ENCODE measurements at regions not wholly inside any gene's neighbourhood (a gene's known extent, or its start where the extent isn't known, plus 50 kb on each side); places are given as distances from the start of the nearest gene placed in this dataset.

- Histone ChIP-seq H4K20me1 (ENCODE audit: insufficient read depth, poor library complexity, severe bottlenecking) (no peaks in the 10 kb centered on the region), H2AFZ (no peak overlapping the region), H3K36me3 (replicated peaks; ENCODE audit: insufficient read depth, low read depth) (no peaks in the 10 kb centered on the region), H3K4me1 (ENCODE audit: insufficient read depth) (peaks cover 5% of the 10 kb centered on the region), H3K4me3 (no peak overlapping the region), H3K4me2 (no peak overlapping the region), H3K27ac (no peak overlapping the region), H3K9me3 (ENCODE audit: low read depth) (no peaks in the 10 kb centered on the region), H3K27me3 (no peaks in the 10 kb centered on the region), H3K9me2 (replicated peaks; ENCODE audit: insufficient read depth) (no peaks in the 10 kb centered on the region), H3K79me2 (no peaks in the 10 kb centered on the region)
- WGBS (ENCODE audit: low lambda C conversion rate, missing lambda C conversion rate) = 29% methylated on average over 5 of the region's 5 CpGs
- TF ChIP-seq EZH2 (IDR thresholded peaks at IDR 0.05; ENCODE audit: borderline replicate concordance) (no peak), EZH2phosphoT487 (IDR thresholded peaks at IDR 0.05; ENCODE audit: low read depth, severe bottlenecking, unreplicated experiment) (no peak), CTCF (IDR thresholded peaks at IDR 0.05; ENCODE audit: poor library complexity) (no peak)
- peak; percentile 32 for DNase-seq (ENCODE audit: low spot score)
Observed at GRCh38 chr1:222441066-222441465, 106.8 kb downstream of the HHIPL2 start.

- H4K20me1 ChIP-seq (ENCODE audit: insufficient read depth, poor library complexity, severe bottlenecking) = no peaks in the 10 kb centered on the region
- H2AFZ ChIP-seq = no peak overlapping the region
- no peak for TF ChIP-seq EZH2 (IDR thresholded peaks at IDR 0.05; ENCODE audit: borderline replicate concordance)
- no peak for TF ChIP-seq CTCF (IDR thresholded peaks at IDR 0.05; ENCODE audit: poor library complexity)
- no peak for TF ChIP-seq EZH2phosphoT487 (IDR thresholded peaks at IDR 0.05; ENCODE audit: low read depth, severe bottlenecking, unreplicated experiment)
- H3K4me3 ChIP-seq = no peak overlapping the region
- no peaks in the 10 kb centered on the region for H3K9me3 ChIP-seq (ENCODE audit: low read depth)
- no peak for DNase-seq (ENCODE audit: low spot score)
- H3K36me3 ChIP-seq (replicated peaks; ENCODE audit: insufficient read depth, low read depth) = no peaks in the 10 kb centered on the region
- no peak overlapping the region for H3K4me2 ChIP-seq
- WGBS (ENCODE audit: low lambda C conversion rate, missing lambda C conversion rate) = 93% methylated on average over 1 of the region's 1 CpG
- H3K4me1 ChIP-seq (ENCODE audit: insufficient read depth) = no peaks in the 10 kb centered on the region
- H3K79me2 ChIP-seq = no peaks in the 10 kb centered on the region
- H3K27me3 ChIP-seq = no peaks in the 10 kb centered on the region
- H3K9me2 ChIP-seq (replicated peaks; ENCODE audit: insufficient read depth) = no peaks in the 10 kb centered on the region
- H3K27ac ChIP-seq = no peak overlapping the region
Observed at GRCh38 chr1:222424826-222425225, 123.1 kb downstream of the HHIPL2 start.

- Histone ChIP-seq H3K9me2 (replicated peaks; ENCODE audit: insufficient read depth) (no peaks in the 10 kb centered on the region), H4K20me1 (ENCODE audit: insufficient read depth, poor library complexity, severe bottlenecking) (no peaks in the 10 kb centered on the region), H3K4me3 (no peak overlapping the region), H3K36me3 (replicated peaks; ENCODE audit: insufficient read depth, low read depth) (no peaks in the 10 kb centered on the region), H3K27me3 (no peaks in the 10 kb centered on the region), H3K4me2 (no peak overlapping the region), H3K79me2 (no peaks in the 10 kb centered on the region), H2AFZ (no peak overlapping the region), H3K4me1 (ENCODE audit: insufficient read depth) (no peaks in the 10 kb centered on the region), H3K27ac (no peak overlapping the region), H3K9me3 (ENCODE audit: low read depth) (no peaks in the 10 kb centered on the region)
- no peak for DNase-seq (ENCODE audit: low spot score)
- TF ChIP-seq EZH2phosphoT487 (IDR thresholded peaks at IDR 0.05; ENCODE audit: low read depth, severe bottlenecking, unreplicated experiment) (no peak), CTCF (IDR thresholded peaks at IDR 0.05; ENCODE audit: poor library complexity) (no peak), EZH2 (IDR thresholded peaks at IDR 0.05; ENCODE audit: borderline replicate concordance) (no peak)
Observed at GRCh38 chr1:222421380-222421779, 126.5 kb downstream of the HHIPL2 start.

- H3K79me2 ChIP-seq = no peaks in the 10 kb centered on the region
- DNase-seq (ENCODE audit: low spot score) = no peak
- H3K4me1 ChIP-seq (ENCODE audit: insufficient read depth) = no peaks in the 10 kb centered on the region
- H3K9me2 ChIP-seq (replicated peaks; ENCODE audit: insufficient read depth) = no peaks in the 10 kb centered on the region
- WGBS (ENCODE audit: low lambda C conversion rate, missing lambda C conversion rate) = 97% methylated on average over 1 of the region's 1 CpG
- H2AFZ ChIP-seq = no peak overlapping the region
- no peaks in the 10 kb centered on the region for H3K27me3 ChIP-seq
- no peak overlapping the region for H3K4me3 ChIP-seq
- H3K9me3 ChIP-seq (ENCODE audit: low read depth) = no peaks in the 10 kb centered on the region
- no peak overlapping the region for H3K27ac ChIP-seq
- no peaks in the 10 kb centered on the region for H3K36me3 ChIP-seq (replicated peaks; ENCODE audit: insufficient read depth, low read depth)
- TF ChIP-seq EZH2 (IDR thresholded peaks at IDR 0.05; ENCODE audit: borderline replicate concordance) (no peak), CTCF (IDR thresholded peaks at IDR 0.05; ENCODE audit: poor library complexity) (no peak), EZH2phosphoT487 (IDR thresholded peaks at IDR 0.05; ENCODE audit: low read depth, severe bottlenecking, unreplicated experiment) (no peak)
- no peaks in the 10 kb centered on the region for H4K20me1 ChIP-seq (ENCODE audit: insufficient read depth, poor library complexity, severe bottlenecking)
- no peak overlapping the region for H3K4me2 ChIP-seq
Observed at GRCh38 chr1:222420633-222421032, 127.3 kb downstream of the HHIPL2 start.

Data from hepatocyte (in vitro differentiated cells).